Thyroid gland (tissue), 4 donors: ENCODE measurements at regions not wholly inside any gene's neighbourhood (a gene's known extent, or its start where the extent isn't known, plus 50 kb on each side); places are given as distances from the start of the nearest gene placed in this dataset.

Experiments
- CTCF ChIP-seq, 6 experiments: fragments of 200-600 bp in 3 of 6; fragments of 450-650 bp in 3 of 6; sonication (generic) in 3 of 6; IDR thresholded peaks; one replicate each; pipeline ENCODE4 v1.5.1; 2016 to 2019; ENCODE audit warnings: antibody characterized with exemption in 6 of 6, mild to moderate bottlenecking in 2 of 6, inconsistent platforms in 1 of 6, moderate library complexity in 1 of 6
- POLR2A ChIP-seq, 2 donors: fragments of 450-650 bp; IDR thresholded peaks; one replicate each; pipeline ENCODE4 v1.6.1; 2017; ENCODE audit warnings: antibody characterized with exemption in 2 of 2, mild to moderate bottlenecking in 2 of 2, moderate library complexity in 1 of 2

GRCh38 chr5:82358457-82358856 lies 80.3 kb upstream of the RPS23 start:
- TF ChIP-seq POLR2A (IDR thresholded peaks at IDR 0.05): no peak
- no peak for TF ChIP-seq CTCF (IDR thresholded peaks at IDR 0.05)
